Kidney (tissue), 13 donors: ENCODE measurements at regions not wholly inside any gene's neighbourhood (a gene's known extent, or its start where the extent isn't known, plus 50 kb on each side); places are given as distances from the start of the nearest gene placed in this dataset.

Source experiments
- DNase-seq, 5 donors: peaks; one replicate each; pipeline ENCODE4 v3.0.0-alpha.2; 2013 to 2020
- FAIRE-seq: peaks from 2 replicates; lab custom pipeline; 2012; peaks lifted over from hg19 to GRCh38; lab: Jason Lieb, UNC
- H3K27ac ChIP-seq, 2 donors: one replicate each; pipeline ENCODE4 v1.7.0; 2013; ENCODE audit warnings: low read depth in 2 of 2, low read length in 2 of 2, inconsistent platforms in 1 of 2
- H3K27me3 ChIP-seq: one replicate; pipeline ENCODE4 v1.7.1; 2013; ENCODE audit warnings: low read length, inconsistent platforms; ENCODE audit not compliant: control insufficient read depth, insufficient read depth
- H3K36me3 ChIP-seq, 3 donors: one replicate each; pipeline versions ENCODE4 v1.7.0 to v1.7.1; 2013; ENCODE audit warnings: low read length in 3 of 3, control low read depth in 1 of 3, inconsistent platforms in 1 of 3; ENCODE audit not compliant: insufficient read depth in 3 of 3, control insufficient read depth in 2 of 3
- H3K4me1 ChIP-seq, 3 donors: one replicate each; pipeline versions ENCODE4 v1.7.0 to v1.7.1; 2013; ENCODE audit warnings: low read length in 3 of 3, inconsistent platforms in 1 of 3, low read depth in 1 of 3; ENCODE audit not compliant: control insufficient read depth in 2 of 3, insufficient read depth in 2 of 3
- H3K4me3 ChIP-seq, 3 donors: one replicate each; pipeline versions ENCODE4 v1.7.0 to v1.8.1; 2013; ENCODE audit warnings: low read length in 3 of 3, control low read depth in 1 of 3, inconsistent platforms in 1 of 3
- H3K9ac ChIP-seq, 3 donors: one replicate each; pipeline versions ENCODE4 v1.7.0 to v1.7.1; 2013; ENCODE audit warnings: low read length in 3 of 3, control low read depth in 1 of 3, inconsistent platforms in 1 of 3
- H3K9me3 ChIP-seq, 3 donors: one replicate each; pipeline versions ENCODE4 v1.7.0 to v1.7.1; 2013; ENCODE audit warnings: low read length in 3 of 3, control low read depth in 1 of 3, inconsistent platforms in 1 of 3; ENCODE audit not compliant: control insufficient read depth in 2 of 3, insufficient read depth in 1 of 3
- intact Hi-C: fragments of 100-400 bp; cut with DNase I; formaldehyde crosslinking; loops from one replicate; pipeline ENCODE4 v1.11.1; 2022
- TF ChIP-seq, protein P1 (sequence below): IDR thresholded peaks from 3 replicates; pipeline ENCODE4 v1.5.1; 2012; ENCODE audit warnings: mild to moderate bottlenecking, moderate library complexity, borderline replicate concordance; ENCODE audit not compliant: insufficient read depth; ENCODE audit errors: extremely low read depth
- donor health status: control.
- donor health status: control.
- donor health status: control.
- donor health status: control.
- donor health status: control.
- donor health status: DM: yes; HTN: yes; CAD: no.
- donor health status: Normal renal cell carcinoma (clear cell type).

DNA sequence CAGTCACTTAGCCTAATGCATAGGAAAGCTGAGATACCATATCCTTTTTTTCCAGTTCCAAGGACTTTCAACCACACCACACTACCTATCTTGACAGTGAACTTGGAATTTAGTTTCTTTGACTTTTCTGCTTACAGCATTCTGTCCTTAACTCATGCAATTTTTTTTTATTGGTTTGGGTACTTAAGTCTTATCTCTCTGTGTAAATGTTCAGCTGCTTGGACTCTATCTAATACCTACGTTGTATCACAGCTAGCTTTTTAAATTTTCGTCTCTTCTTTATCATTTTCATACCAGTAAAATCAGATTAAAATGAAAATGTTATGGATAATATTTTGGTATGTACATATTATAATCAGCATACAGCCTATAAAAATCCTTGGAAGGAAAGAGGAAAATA lies 106.9 kb upstream of the ADGRF1 start:
- TF ChIP-seq, protein P1, sequence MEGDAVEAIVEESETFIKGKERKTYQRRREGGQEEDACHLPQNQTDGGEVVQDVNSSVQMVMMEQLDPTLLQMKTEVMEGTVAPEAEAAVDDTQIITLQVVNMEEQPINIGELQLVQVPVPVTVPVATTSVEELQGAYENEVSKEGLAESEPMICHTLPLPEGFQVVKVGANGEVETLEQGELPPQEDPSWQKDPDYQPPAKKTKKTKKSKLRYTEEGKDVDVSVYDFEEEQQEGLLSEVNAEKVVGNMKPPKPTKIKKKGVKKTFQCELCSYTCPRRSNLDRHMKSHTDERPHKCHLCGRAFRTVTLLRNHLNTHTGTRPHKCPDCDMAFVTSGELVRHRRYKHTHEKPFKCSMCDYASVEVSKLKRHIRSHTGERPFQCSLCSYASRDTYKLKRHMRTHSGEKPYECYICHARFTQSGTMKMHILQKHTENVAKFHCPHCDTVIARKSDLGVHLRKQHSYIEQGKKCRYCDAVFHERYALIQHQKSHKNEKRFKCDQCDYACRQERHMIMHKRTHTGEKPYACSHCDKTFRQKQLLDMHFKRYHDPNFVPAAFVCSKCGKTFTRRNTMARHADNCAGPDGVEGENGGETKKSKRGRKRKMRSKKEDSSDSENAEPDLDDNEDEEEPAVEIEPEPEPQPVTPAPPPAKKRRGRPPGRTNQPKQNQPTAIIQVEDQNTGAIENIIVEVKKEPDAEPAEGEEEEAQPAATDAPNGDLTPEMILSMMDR: no peak
- FAIRE-seq: no peak
- DNase-seq: no peak
- no peaks in the 10 kb centered on the region for H3K36me3 ChIP-seq
- H3K27ac ChIP-seq: no peak overlapping the region
- peaks cover 0 to 3% (median 2%) of the 10 kb centered on the region in 3 donors for H3K4me1 ChIP-seq
- no peaks in the 10 kb centered on the region for H3K9me3 ChIP-seq
- intact Hi-C loops: no loop called here
- H3K27me3 ChIP-seq: no peaks in the 10 kb centered on the region
- no peak overlapping the region for H3K9ac ChIP-seq
- H3K4me3 ChIP-seq: no peak overlapping the region

DNA sequence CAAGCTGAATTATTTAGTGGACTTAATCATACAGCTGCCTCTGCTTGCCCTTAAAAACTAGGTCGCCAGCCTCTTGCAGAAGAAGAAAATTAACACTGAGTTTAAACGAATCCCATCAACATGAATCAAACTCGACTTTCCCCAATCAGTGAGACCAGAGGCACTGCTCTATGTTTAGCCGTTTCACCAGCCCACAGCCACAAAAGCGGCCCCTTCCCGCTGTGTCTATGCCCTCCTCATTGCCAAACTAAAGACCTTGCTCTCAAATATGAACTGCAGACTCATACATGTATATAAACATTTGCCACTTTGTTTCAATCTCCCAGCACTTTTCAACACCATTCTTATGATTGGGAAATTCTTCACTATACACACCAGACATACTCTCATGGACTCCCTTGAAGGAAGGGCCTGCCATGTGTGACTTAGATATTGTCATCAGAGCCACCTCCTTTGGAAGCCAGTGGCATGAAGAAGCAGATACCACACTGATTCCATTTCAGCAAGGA lies 105.8 kb upstream of the ADGRF1 start:
- Histone ChIP-seq H3K9ac (no peak overlapping the region), H3K27ac (no peak overlapping the region), H3K4me1 (peaks cover 0 to 3% (median 2%) of the 10 kb centered on the region in 3 donors), H3K9me3 (no peaks in the 10 kb centered on the region), H3K36me3 (no peaks in the 10 kb centered on the region), H3K27me3 (no peaks in the 10 kb centered on the region), H3K4me3 (no peak overlapping the region)
- TF ChIP-seq, protein P1: no peak
- intact Hi-C loops: no loop called here
- DNase-seq (no peak), FAIRE-seq (no peak)

DNA sequence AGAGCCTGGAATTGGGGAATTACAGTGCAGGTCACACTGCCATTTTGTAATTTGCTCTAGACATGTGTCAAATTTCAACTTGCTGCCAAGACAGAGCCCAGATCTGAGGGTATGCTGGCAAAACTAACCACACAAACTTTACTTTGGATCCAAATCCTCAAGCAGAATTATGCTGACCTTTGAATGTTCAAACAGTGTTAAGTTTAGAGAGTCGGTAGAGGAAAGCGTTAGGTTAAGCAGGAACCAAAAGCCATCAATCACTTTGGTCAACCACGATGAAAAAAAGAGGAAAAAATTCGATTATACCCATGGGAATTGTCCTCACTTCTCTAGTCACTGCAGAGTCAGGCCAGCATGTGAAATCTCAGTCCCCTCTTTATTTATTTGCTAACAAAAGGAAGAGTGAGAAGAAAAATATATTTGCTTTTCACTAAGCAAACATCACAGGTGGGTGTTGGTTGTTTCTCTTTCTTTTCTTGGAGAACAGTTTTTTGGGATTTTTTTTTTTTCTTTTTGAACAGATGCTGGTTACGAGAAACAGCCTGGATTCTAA lies 105.1 kb upstream of the ADGRF1 start:
- peaks cover 0 to 3% (median 2%) of the 10 kb centered on the region in 3 donors for H3K4me1 ChIP-seq
- H3K4me3 ChIP-seq: no peak overlapping the region
- H3K9ac ChIP-seq: no peak overlapping the region
- H3K27me3 ChIP-seq: no peaks in the 10 kb centered on the region
- no peaks in the 10 kb centered on the region for H3K36me3 ChIP-seq
- DNase-seq: no peak
- no peaks in the 10 kb centered on the region for H3K9me3 ChIP-seq
- TF ChIP-seq, protein P1: no peak
- H3K27ac ChIP-seq: no peak overlapping the region
- intact Hi-C loops: no loop called here
- FAIRE-seq: no peak
